K562 (cell line): ENCODE measurements at regions not wholly inside any gene's neighbourhood (a gene's known extent, or its start where the extent isn't known, plus 50 kb on each side); places are given as distances from the start of the nearest gene placed in this dataset.

Source experiments
- ATAC-seq: fragments of 200-7000 bp; cut with Tn5 transposase; 3 replicates; pipeline ENCODE4 v1.9.1; 2020; ENCODE audit warnings: moderate library complexity
- BruUV-seq: library from RNA; stranded (reverse); fragments of 400-500 nt; replicated peaks from 2 replicates; lab custom pipeline; 2021; lab: Mats Ljungman, UMichigan
- CTCF ChIA-PET: fragments of 300-600 bp; formaldehyde crosslinking; extraction: SDS; loops from one replicate; lab custom pipeline; 2021; ENCODE audit warnings: low intra/inter-chr PET ratio; lab: Yijun Ruan, JAX
- POLR2A ChIA-PET: fragments of 300-600, 350-650 bp; sonication (Branson Sonifier 250); formaldehyde crosslinking; extraction: SDS; loops from one replicate; lab custom pipeline; 2021; ENCODE audit warnings: antibody characterized with exemption, inconsistent platforms; lab: Yijun Ruan, JAX
- DNase-seq, 4 experiments: peaks; one replicate each; pipeline versions ENCODE4 v3.0.0 to v3.0.0-alpha.2; 2011 to 2018; ENCODE audit warnings: low spot score in 3 of 4, mixed read lengths in 3 of 4; ENCODE audit errors: extremely low read depth in 1 of 4
- FAIRE-seq: peaks from 2 replicates; lab custom pipeline; 2011; peaks lifted over from hg19 to GRCh38; lab: Jason Lieb, UNC
- H2AFZ ChIP-seq: 2 replicates; pipeline ENCODE4 v1.6.0; 2011; ENCODE audit warnings: low read depth, low read length, control low read depth, inconsistent platforms
- H3K27ac ChIP-seq: fragments of 200-600 bp; 3 replicates; pipeline ENCODE4 v1.8.0; 2011; ENCODE audit warnings: low read depth, mild to moderate bottlenecking, control low read depth, inconsistent platforms, low read length, moderate library complexity, mixed read lengths; ENCODE audit errors: extremely low read depth
- H3K27me3 ChIP-seq, 2 experiments: fragments of 300-600 bp in 1 of 2; 2 replicates in 1 of 2; 3 replicates in 1 of 2; pipeline versions ENCODE4 v1.6.0 to v1.8.0; 2011; ENCODE audit warnings: inconsistent platforms in 2 of 2, low read length in 2 of 2, mild to moderate bottlenecking in 1 of 2, mixed read lengths in 1 of 2, moderate library complexity in 1 of 2; ENCODE audit not compliant: control insufficient read depth in 2 of 2, insufficient read depth in 2 of 2
- H3K36me3 ChIP-seq: fragments of 300-600 bp; 3 replicates; pipeline ENCODE4 v1.8.0; 2011; ENCODE audit warnings: mild to moderate bottlenecking, low read length, inconsistent platforms; ENCODE audit not compliant: control insufficient read depth, insufficient read depth
- H3K4me1 ChIP-seq, 2 experiments: fragments of 200-600 bp in 1 of 2; replicated peaks in 1 of 2; 2 replicates in 1 of 2; 3 replicates in 1 of 2; pipeline versions ENCODE4 v1.5.1 to v1.8.0; 2011; ENCODE audit warnings: inconsistent platforms in 2 of 2, low read length in 2 of 2, mild to moderate bottlenecking in 1 of 2, mixed read lengths in 1 of 2, moderate library complexity in 1 of 2; ENCODE audit not compliant: control insufficient read depth in 2 of 2, insufficient read depth in 2 of 2
- H3K4me2 ChIP-seq: 2 replicates; pipeline ENCODE4 v1.6.1; 2011; ENCODE audit warnings: low read length, control low read depth, inconsistent platforms, mixed read lengths; ENCODE audit not compliant: insufficient read depth
- H3K4me3 ChIP-seq: fragments of 200-600 bp; sonication (generic), shearing (Covaris generic); 2 replicates; pipeline ENCODE4 v1.5.1; 2016; ENCODE audit warnings: control low read depth, inconsistent platforms
- H3K79me2 ChIP-seq: fragments of 200-600 bp; 3 replicates; pipeline ENCODE4 v1.8.0; 2011; ENCODE audit warnings: low read length, inconsistent platforms; ENCODE audit not compliant: control insufficient read depth, insufficient read depth
- H3K9ac ChIP-seq, 2 experiments: 2 replicates each; pipeline versions ENCODE4 v1.6.0 to v1.6.1; 2011; ENCODE audit warnings: low read depth in 2 of 2, low read length in 2 of 2, control low read depth in 1 of 2, inconsistent platforms in 1 of 2, mild to moderate bottlenecking in 1 of 2, mixed read lengths in 1 of 2; ENCODE audit not compliant: insufficient read depth in 1 of 2
- H3K9me1 ChIP-seq: one replicate; pipeline ENCODE4 v1.6.0; 2011; ENCODE audit warnings: inconsistent platforms, mild to moderate bottlenecking, low read length, moderate library complexity; ENCODE audit not compliant: control insufficient read depth, insufficient read depth
- H3K9me3 ChIP-seq: replicated peaks from 2 replicates; pipeline ENCODE4 v1.5.1; 2011; ENCODE audit warnings: low read depth, low read length, inconsistent platforms; ENCODE audit not compliant: control insufficient read depth, insufficient read depth
- H4K20me1 ChIP-seq: replicated peaks from 2 replicates; pipeline ENCODE4 v1.6.1; 2011; ENCODE audit warnings: low read length, inconsistent platforms, mixed read lengths; ENCODE audit not compliant: control insufficient read depth, insufficient read depth
- E2F1 ChIP-seq: sonication (generic); formaldehyde crosslinking; IDR thresholded peaks from 2 replicates; pipeline ENCODE4 v1.8.1; 2023; ENCODE audit warnings: mild to moderate bottlenecking, missing genetic modification reagents, moderate library complexity
- E4F1 ChIP-seq: fragments of 250-450 bp; sonication (Bioruptor Pico); IDR thresholded peaks from 2 replicates; pipeline ENCODE4 v1.5.0; 2021; ENCODE audit warnings: mild to moderate bottlenecking, borderline replicate concordance
- FOXP4 ChIP-seq: sonication (generic); formaldehyde crosslinking; IDR thresholded peaks from 2 replicates; pipeline ENCODE4 v1.8.0; 2022; ENCODE audit warnings: mild to moderate bottlenecking, missing genetic modification reagents, borderline replicate concordance
- MAFK ChIP-seq: IDR thresholded peaks from 2 replicates; pipeline ENCODE4 v1.6.1; 2011; ENCODE audit warnings: low read length, improper control_type of control experiment
- RERE ChIP-seq: sonication (generic); formaldehyde crosslinking; IDR thresholded peaks from 2 replicates; pipeline ENCODE4 v1.8.0; 2023; ENCODE audit warnings: missing genetic modification reagents, mild to moderate bottlenecking, borderline replicate concordance
- SMARCA4 ChIP-seq: fragments of 450-650 bp; IDR thresholded peaks from 2 replicates; pipeline ENCODE4 v1.6.1; 2016
- WGBS: fragments of 100-300 bp; shearing (Covaris generic); methylation state at CpG from one replicate; pipeline ENCODE4 v1.1.6; 2016; ENCODE audit warnings: low coverage, mixed read lengths; ENCODE audit not compliant: insufficient coverage; ENCODE audit errors: missing lambda C conversion rate; 5-methylcytosine and 5-hydroxymethylcytosine counted together
- in situ Hi-C: fragments of 300-500 bp; cut with MboI; formaldehyde crosslinking; loops from 4 replicates; pipeline ENCODE4 v1.15.0; 2018; ENCODE audit warnings: inconsistent platforms, mixed read lengths
- intact Hi-C: fragments of 100-400 bp; cut with micrococcal nuclease; formaldehyde crosslinking; loops from 2 replicates; pipeline ENCODE4 v1.14.2; 2022

GRCh38 chr13:73808318-73808717 is 325.9 kb downstream of the KLF12 start:
- no peak for DNase-seq
- Histone ChIP-seq H3K9me3 (no peaks in the 10 kb centered on the region), H3K27me3 (no peaks in the 10 kb centered on the region), H3K4me1 (no peaks in the 10 kb centered on the region), H3K9me1 (no peaks in the 10 kb centered on the region), H3K9ac (no peak overlapping the region), H2AFZ (no peak overlapping the region), H3K4me2 (no peak overlapping the region), H3K4me3 (no peak overlapping the region), H3K79me2 (no peaks in the 10 kb centered on the region), H4K20me1 (no peaks in the 10 kb centered on the region)
- 0% methylated on average over 5 of the region's 5 CpGs for WGBS
- BruUV-seq: no TSS peak
- intact Hi-C loops (no loop called here), in situ Hi-C loops (no loop called here)
- no peak for FAIRE-seq
- no peak for ATAC-seq
- TF ChIP-seq SMARCA4: no peak
- TF ChIP-seq E2F1: no peak
- TF ChIP-seq MAFK: no peak
- no peak for TF ChIP-seq FOXP4 (CRISPR knock-in tag)
- TF ChIP-seq E4F1 (CRISPR knock-in tag): no peak
- no peak for TF ChIP-seq RERE
- TF ChIP-seq, all 486 proteins: peak for 0
- Histone ChIP-seq H3K27ac (no peak overlapping the region), H3K36me3 (no peaks in the 10 kb centered on the region)
- CTCF ChIA-PET: no interaction called here
- POLR2A ChIA-PET: no interaction called here
